GOT3 (cell line): ENCODE measurements at regions not wholly inside any gene's neighbourhood (a gene's known extent, or its start where the extent isn't known, plus 50 kb on each side); places are given as distances from the start of the nearest gene placed in this dataset.

Source experiments
- DNase-seq: peaks from one replicate; lab custom pipeline; 2025; ENCODE audit warnings: mixed read lengths; lab: John Stamatoyannopoulos, UW

GRCh38 chrX:16511796-16512776, 137.9 kb upstream of the S100G start:
- no peak for DNase-seq

- no peak for DNase-seq
Observed at GRCh38 chrX:16516232-16516876, 133.6 kb upstream of the S100G start.

GRCh38 chrX:16517039-16517605, 132.8 kb upstream of the S100G start:
- no peak for DNase-seq

GRCh38 chrX:16518131-16518530, 131.8 kb upstream of the S100G start:
- no peak for DNase-seq

- DNase-seq: no peak
Observed at GRCh38 chrX:16524316-16524715, 125.6 kb upstream of the S100G start.

- no peak for DNase-seq
Observed at GRCh38 chrX:16526003-16526402, 124.0 kb upstream of the S100G start.

- DNase-seq: no peak
Observed at GRCh38 chrX:16528620-16529019, 121.3 kb upstream of the S100G start.
